PC-9 (cell line): ENCODE measurements at regions not wholly inside any gene's neighbourhood (a gene's known extent, or its start where the extent isn't known, plus 50 kb on each side); places are given as distances from the start of the nearest gene placed in this dataset.

Experiments
- CTCF ChIP-seq: fragments of 200-600 bp; sonication (generic); conservative IDR thresholded peaks from 2 replicates; pipeline ENCODE4 v1.6.1; 2017; ENCODE audit warnings: mixed run types, antibody characterized with exemption, mild to moderate bottlenecking, moderate library complexity
- EZH2 ChIP-seq: fragments of 200-600 bp; sonication (generic); IDR thresholded peaks from 2 replicates; pipeline ENCODE4 v1.8.0; 2017; ENCODE audit warnings: antibody characterized with exemption, low read depth

- TF ChIP-seq CTCF (no peak), EZH2 (no peak)
Observed at GRCh38 chr4:81666491-81666890, 194.8 kb upstream of the RASGEF1B start.
